Keratinocyte (primary cell): ENCODE measurements at regions not wholly inside any gene's neighbourhood (a gene's known extent, or its start where the extent isn't known, plus 50 kb on each side); places are given as distances from the start of the nearest gene placed in this dataset.

Experiments
- DNase-seq: peaks from one replicate; pipeline ENCODE4 v3.0.0-alpha.2; 2011; ENCODE audit warnings: low read depth, missing footprints, low spot score
- FAIRE-seq: peaks from 2 replicates; lab custom pipeline; 2011; peaks lifted over from hg19 to GRCh38; lab: Jason Lieb, UNC
- H2AFZ ChIP-seq: 2 replicates; pipeline ENCODE4 v1.6.0; 2012; ENCODE audit warnings: low read length, control low read depth, inconsistent platforms; ENCODE audit not compliant: control insufficient read depth
- H3K27ac ChIP-seq: 2 replicates; pipeline ENCODE4 v1.5.1; 2011; ENCODE audit warnings: low read length; ENCODE audit not compliant: control insufficient read depth, insufficient read depth
- H3K27me3 ChIP-seq: 3 replicates; pipeline ENCODE4 v1.6.0; 2011; ENCODE audit warnings: low read length; ENCODE audit not compliant: control insufficient read depth, insufficient read depth; ENCODE audit errors: extremely low read depth
- H3K36me3 ChIP-seq, 2 experiments: 2 replicates in 1 of 2; 3 replicates in 1 of 2; pipeline ENCODE4 v1.5.1; 2011; ENCODE audit warnings: low read length in 2 of 2, mild to moderate bottlenecking in 1 of 2; ENCODE audit not compliant: control insufficient read depth in 2 of 2, insufficient read depth in 2 of 2; ENCODE audit errors: extremely low read depth in 1 of 2
- H3K4me1 ChIP-seq: 3 replicates; pipeline ENCODE4 v1.5.1; 2011; ENCODE audit warnings: low read length; ENCODE audit not compliant: control insufficient read depth, insufficient read depth; ENCODE audit errors: extremely low read depth
- H3K4me2 ChIP-seq: 3 replicates; pipeline ENCODE4 v1.6.0; 2011; ENCODE audit warnings: low read depth, low read length; ENCODE audit not compliant: control insufficient read depth, insufficient read depth; ENCODE audit errors: extremely low read depth
- H3K4me3 ChIP-seq, 3 experiments: fragments of 200-600 bp in 1 of 3; sonication (generic) in 1 of 3; 2 replicates in 2 of 3; 3 replicates in 1 of 3; pipeline ENCODE4 v1.5.1; 2011 to 2016; ENCODE audit warnings: low read length in 3 of 3, mild to moderate bottlenecking in 3 of 3, control low read depth in 2 of 3, inconsistent platforms in 1 of 3, low read depth in 1 of 3, mixed read lengths in 1 of 3, mixed run types in 1 of 3, moderate library complexity in 1 of 3; ENCODE audit not compliant: control insufficient read depth in 2 of 3, insufficient read depth in 2 of 3; ENCODE audit errors: extremely low read depth in 1 of 3
- H3K79me2 ChIP-seq: 2 replicates; pipeline ENCODE4 v1.6.0; 2012; ENCODE audit warnings: low read length; ENCODE audit not compliant: control insufficient read depth, insufficient read depth
- H3K9ac ChIP-seq: 3 replicates; pipeline ENCODE4 v1.6.0; 2011; ENCODE audit warnings: low read length; ENCODE audit not compliant: control insufficient read depth, insufficient read depth; ENCODE audit errors: extremely low read depth
- H3K9me1 ChIP-seq: 3 replicates; pipeline ENCODE4 v1.6.0; 2011; ENCODE audit warnings: low read length; ENCODE audit not compliant: control insufficient read depth, insufficient read depth; ENCODE audit errors: extremely low read depth
- H3K9me3 ChIP-seq: 2 replicates; pipeline ENCODE4 v1.5.1; 2012; ENCODE audit warnings: low read depth, low read length; ENCODE audit not compliant: control insufficient read depth
- H4K20me1 ChIP-seq: 3 replicates; pipeline ENCODE4 v1.6.0; 2011; ENCODE audit warnings: low read length; ENCODE audit not compliant: control insufficient read depth, insufficient read depth; ENCODE audit errors: extremely low read depth
- CTCF ChIP-seq, 3 experiments: IDR thresholded peaks in 1 of 3; conservative IDR thresholded peaks in 1 of 3; optimal IDR thresholded peaks in 1 of 3; 2 replicates in 2 of 3; 3 replicates in 1 of 3; pipeline versions ENCODE3 to v1.5.1; 2011; ENCODE audit warnings: low read length in 3 of 3, mild to moderate bottlenecking in 3 of 3, moderate library complexity in 2 of 3, control low read depth in 1 of 3, inconsistent platforms in 1 of 3; ENCODE audit not compliant: insufficient read depth in 2 of 3; ENCODE audit errors: extremely low read depth in 1 of 3
- EZH2 ChIP-seq: IDR thresholded peaks from one replicate; pipeline ENCODE4 v1.6.1; 2012; ENCODE audit warnings: inconsistent platforms, mild to moderate bottlenecking, low read length, moderate library complexity
- dilution Hi-C: fragments of 300-500 bp; cut with MboI; formaldehyde crosslinking; loops from one replicate; pipeline ENCODE4 v1.7.0; 2020; ENCODE audit warnings: low sequenced_read_pairs; ENCODE audit not compliant: extremely low pct_ligation_motif_present

GRCh38 chr15:87439090-87439489 lies 817.4 kb downstream of the NTRK3 start:
- DNase-seq (no peak), FAIRE-seq (no peak)
- Histone ChIP-seq H3K9ac (no peak overlapping the region), H3K27me3 (no peaks in the 10 kb centered on the region), H3K4me2 (no peak overlapping the region), H3K36me3 (no peaks in the 10 kb centered on the region), H3K4me3 (no peak overlapping the region), H3K4me1 (no peaks in the 10 kb centered on the region), H3K79me2 (no peaks in the 10 kb centered on the region), H4K20me1 (no peaks in the 10 kb centered on the region), H2AFZ (no peak overlapping the region), H3K27ac (no peak overlapping the region), H3K9me3 (no peaks in the 10 kb centered on the region), H3K9me1 (no peaks in the 10 kb centered on the region)
- dilution Hi-C loops: no loop called here
- TF ChIP-seq CTCF (optimal IDR thresholded peaks at IDR 0.05 in 1 of 3, IDR thresholded peaks at IDR 0.05 in 1 of 3, conservative IDR thresholded peaks at IDR 0.05 in 1 of 3; ENCODE audit: extremely low read depth in 1 of 3, insufficient read depth in 2 of 3, low read length in 3 of 3) (no peak), EZH2 (no peak)

GRCh38 chr15:87433871-87434270 lies 822.7 kb downstream of the NTRK3 start:
- Histone ChIP-seq H3K79me2 (no peaks in the 10 kb centered on the region), H3K9ac (no peak overlapping the region), H3K4me1 (no peaks in the 10 kb centered on the region), H3K27me3 (no peaks in the 10 kb centered on the region), H2AFZ (no peak overlapping the region), H3K4me3 (no peak overlapping the region), H3K36me3 (no peaks in the 10 kb centered on the region), H3K4me2 (no peak overlapping the region), H3K9me1 (no peaks in the 10 kb centered on the region), H3K27ac (no peak overlapping the region), H3K9me3 (no peaks in the 10 kb centered on the region), H4K20me1 (no peaks in the 10 kb centered on the region)
- FAIRE-seq: no peak
- no peak for DNase-seq
- dilution Hi-C loops: no loop called here
- no peak for TF ChIP-seq CTCF (optimal IDR thresholded peaks at IDR 0.05 in 1 of 3, IDR thresholded peaks at IDR 0.05 in 1 of 3, conservative IDR thresholded peaks at IDR 0.05 in 1 of 3; ENCODE audit: extremely low read depth in 1 of 3, insufficient read depth in 2 of 3, low read length in 3 of 3)
- TF ChIP-seq EZH2: no peak
